GM19239 (cell line): ENCODE measurements at regions not wholly inside any gene's neighbourhood (a gene's known extent, or its start where the extent isn't known, plus 50 kb on each side); places are given as distances from the start of the nearest gene placed in this dataset.
"Not testable (repeated sequence)": the region's sequence is repeated elsewhere in the genome, so short reads cannot be mapped to it uniquely, and the experiment has no call there.

Source experiments
- DNase-seq: peaks from one replicate; pipeline ENCODE4 v3.0.0; 2011; ENCODE audit warnings: low spot score; ENCODE audit not compliant: insufficient read length
- FAIRE-seq: peaks from 2 replicates; lab custom pipeline; 2011; peaks lifted over from hg19 to GRCh38; lab: Jason Lieb, UNC

- not testable (repeated sequence) for FAIRE-seq, DNase-seq
These were observed 52.1 kb upstream of the PLGLB2 start for GRCh38 chr2:87695596-87696323.
